Gastrocnemius medialis (tissue), 4 donors: ENCODE measurements at regions not wholly inside any gene's neighbourhood (a gene's known extent, or its start where the extent isn't known, plus 50 kb on each side); places are given as distances from the start of the nearest gene placed in this dataset.
A peak's percentile ranks its signal among the peaks of the same experiment; 100 is the strongest.

Source experiments
- ATAC-seq, 2 donors: fragments of 150-250 bp; one replicate each; pipeline ENCODE4 v1.9.1; 2016
- DNase-seq, 2 donors: peaks; one replicate each; pipeline ENCODE4 v3.0.0-alpha.2; 2019
- H3K27ac ChIP-seq, 4 donors: fragments of 200-600 bp; sonication (generic); 1 replicate in 1 of 4; 2 replicates in 3 of 4; pipeline ENCODE4 v1.5.1; 2016 to 2018; ENCODE audit warnings: mild to moderate bottlenecking in 2 of 4, moderate library complexity in 1 of 4
- H3K27me3 ChIP-seq, 3 donors: fragments of 200-600 bp; sonication (generic) in 2 of 3; 1 replicate in 1 of 3; 2 replicates in 2 of 3; pipeline versions ENCODE4 v1.5.1 to v1.6.0; 2016 to 2019; ENCODE audit warnings: mild to moderate bottlenecking in 1 of 3, moderate library complexity in 1 of 3
- H3K36me3 ChIP-seq, 2 donors: fragments of 200-600 bp; sonication (generic) in 1 of 2; one replicate each; pipeline ENCODE4 v1.5.1; 2017 to 2018
- H3K4me1 ChIP-seq, 2 donors: fragments of 200-600 bp; sonication (generic) in 1 of 2; one replicate each; pipeline ENCODE4 v1.5.1; 2016 to 2017; ENCODE audit warnings: mild to moderate bottlenecking in 2 of 2
- H3K4me3 ChIP-seq, 4 donors: fragments of 200-600 bp; sonication (generic) in 3 of 4; 1 replicate in 1 of 4; 2 replicates in 3 of 4; pipeline ENCODE4 v1.5.1; 2016 to 2019; ENCODE audit warnings: mild to moderate bottlenecking in 2 of 4
- H3K9me3 ChIP-seq, 3 donors: fragments of 200-600 bp; sonication (generic) in 2 of 3; 1 replicate in 1 of 3; 2 replicates in 2 of 3; pipeline ENCODE4 v1.5.1; 2016 to 2019
- POLR2A ChIP-seq, 2 donors: fragments of 450-650 bp; IDR thresholded peaks; one replicate each; pipeline ENCODE4 v1.6.1; 2017; ENCODE audit warnings: antibody characterized with exemption in 2 of 2, mild to moderate bottlenecking in 2 of 2, moderate library complexity in 2 of 2
- in situ Hi-C, 4 donors: fragments of 200-750 bp; cut with MboI; loops; one replicate each; pipeline versions ENCODE4 v1.15.0 to v1.8.0; 2017; ENCODE audit warnings: low sequenced_read_pairs in 4 of 4
- intact Hi-C: fragments of 100-400 bp; cut with DNase I; formaldehyde crosslinking; loops from one replicate; pipeline ENCODE4 v1.15.1; 2023; ENCODE audit warnings: low total_unique reads
- TF ChIP-seq, protein P1 (sequence below), 5 experiments: fragments of 450-650 bp in 3 of 5; fragments of 200-600 bp in 2 of 5; sonication (generic) in 2 of 5; IDR thresholded peaks in 4 of 5; conservative IDR thresholded peaks in 1 of 5; 1 replicate in 4 of 5; 2 replicates in 1 of 5; pipeline ENCODE4 v1.5.1; 2016 to 2019; ENCODE audit warnings: antibody characterized with exemption in 5 of 5, mild to moderate bottlenecking in 3 of 5, moderate library complexity in 3 of 5

DNA sequence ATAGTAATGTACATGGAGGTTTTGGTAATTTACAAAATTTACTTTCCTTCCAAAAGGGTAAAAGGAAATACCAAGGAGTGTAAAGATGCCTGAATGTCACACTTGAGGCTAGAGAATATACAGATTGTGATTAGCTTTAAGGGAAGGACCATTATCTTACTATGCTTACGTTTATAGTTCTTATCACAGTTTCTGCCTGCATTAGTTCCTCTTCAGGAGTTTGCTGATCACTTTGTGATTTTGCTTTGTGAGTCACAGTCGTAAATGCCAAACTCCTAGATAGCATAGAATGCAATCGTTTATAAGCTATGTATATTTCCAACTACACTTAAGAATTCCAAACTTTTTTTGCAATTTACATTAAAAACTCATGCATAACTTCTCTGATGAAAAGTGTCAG lies 1034.6 kb downstream of the DIPK2A start:
- no peak for DNase-seq
- intact Hi-C loops = no loop called here
- in situ Hi-C loops = no loop called here
- no peak overlapping the region for H3K4me3 ChIP-seq
- no peak for ATAC-seq
- no peak overlapping the region for H3K27ac ChIP-seq
- no peaks in the 10 kb centered on the region for H3K36me3 ChIP-seq
- no peaks in the 10 kb centered on the region for H3K27me3 ChIP-seq
- peaks cover 11 to 13% of the 10 kb centered on the region in 2 donors for H3K4me1 ChIP-seq
- peaks cover 0 to 2% (median 0%) of the 10 kb centered on the region in 3 donors for H3K9me3 ChIP-seq
- TF ChIP-seq POLR2A (IDR thresholded peaks at IDR 0.05) = no peak

DNA sequence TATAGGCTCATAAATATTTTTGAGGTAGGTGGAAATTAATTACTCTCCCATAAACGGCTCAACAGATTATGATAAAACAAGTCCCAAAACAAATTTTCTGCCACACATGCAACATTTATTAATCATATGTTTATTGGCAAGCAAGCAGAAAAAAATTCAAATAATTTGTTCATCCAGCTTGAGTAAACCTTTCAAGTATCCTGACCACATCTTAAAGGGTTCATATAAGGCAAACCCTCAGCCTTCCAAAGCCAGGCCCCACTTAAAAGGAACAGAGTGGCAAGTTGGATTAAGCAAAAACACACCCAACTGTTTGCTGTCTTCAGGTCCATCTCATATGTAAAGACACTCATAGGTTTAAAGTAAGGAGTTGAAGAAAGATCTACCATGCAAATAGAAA lies 1042.3 kb downstream of the DIPK2A start:
- no peak overlapping the region for H3K27ac ChIP-seq
- intact Hi-C loops = no loop called here
- ATAC-seq (no peak), DNase-seq (no peak)
- no peak overlapping the region for H3K4me3 ChIP-seq
- in situ Hi-C loops = no loop called here
- no peaks in the 10 kb centered on the region for H3K27me3 ChIP-seq
- H3K4me1 ChIP-seq = no peaks in the 10 kb centered on the region
- TF ChIP-seq, protein P1, sequence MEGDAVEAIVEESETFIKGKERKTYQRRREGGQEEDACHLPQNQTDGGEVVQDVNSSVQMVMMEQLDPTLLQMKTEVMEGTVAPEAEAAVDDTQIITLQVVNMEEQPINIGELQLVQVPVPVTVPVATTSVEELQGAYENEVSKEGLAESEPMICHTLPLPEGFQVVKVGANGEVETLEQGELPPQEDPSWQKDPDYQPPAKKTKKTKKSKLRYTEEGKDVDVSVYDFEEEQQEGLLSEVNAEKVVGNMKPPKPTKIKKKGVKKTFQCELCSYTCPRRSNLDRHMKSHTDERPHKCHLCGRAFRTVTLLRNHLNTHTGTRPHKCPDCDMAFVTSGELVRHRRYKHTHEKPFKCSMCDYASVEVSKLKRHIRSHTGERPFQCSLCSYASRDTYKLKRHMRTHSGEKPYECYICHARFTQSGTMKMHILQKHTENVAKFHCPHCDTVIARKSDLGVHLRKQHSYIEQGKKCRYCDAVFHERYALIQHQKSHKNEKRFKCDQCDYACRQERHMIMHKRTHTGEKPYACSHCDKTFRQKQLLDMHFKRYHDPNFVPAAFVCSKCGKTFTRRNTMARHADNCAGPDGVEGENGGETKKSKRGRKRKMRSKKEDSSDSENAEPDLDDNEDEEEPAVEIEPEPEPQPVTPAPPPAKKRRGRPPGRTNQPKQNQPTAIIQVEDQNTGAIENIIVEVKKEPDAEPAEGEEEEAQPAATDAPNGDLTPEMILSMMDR (IDR thresholded peaks at IDR 0.05 in 4 of 5, conservative IDR thresholded peaks at IDR 0.05 in 1 of 5) = no peak
- no peak for TF ChIP-seq POLR2A (IDR thresholded peaks at IDR 0.05)
- H3K9me3 ChIP-seq = no peaks in the 10 kb centered on the region
- no peaks in the 10 kb centered on the region for H3K36me3 ChIP-seq

DNA sequence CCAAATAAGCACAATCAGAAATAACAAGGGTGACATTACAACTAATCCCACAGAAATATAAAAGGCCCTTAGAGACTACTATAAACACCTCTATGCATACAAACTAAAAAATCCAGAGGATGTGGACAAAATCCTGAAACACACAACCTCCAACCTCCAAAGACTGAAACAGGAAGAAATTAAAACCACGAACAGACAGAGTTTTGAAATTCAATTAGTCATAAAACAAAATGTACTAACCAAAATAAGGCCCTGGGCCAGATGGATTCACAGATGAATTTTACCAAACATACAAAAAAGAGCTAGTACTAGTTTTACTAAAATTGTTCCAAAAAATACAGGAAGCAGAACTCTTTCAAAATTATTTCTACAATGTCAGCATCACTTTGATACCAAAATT lies 1043.6 kb downstream of the DIPK2A start:
- H3K9me3 ChIP-seq = no peaks in the 10 kb centered on the region
- H3K27ac ChIP-seq = peak overlapping the region in 1 of 4 donors; percentile 2
- H3K36me3 ChIP-seq = no peaks in the 10 kb centered on the region
- ATAC-seq = no peak
- in situ Hi-C loops = no loop called here
- TF ChIP-seq, protein P1 (IDR thresholded peaks at IDR 0.05 in 4 of 5, conservative IDR thresholded peaks at IDR 0.05 in 1 of 5) = no peak
- no peak for TF ChIP-seq POLR2A (IDR thresholded peaks at IDR 0.05)
- no peak for DNase-seq
- H3K4me1 ChIP-seq = no peaks in the 10 kb centered on the region
- intact Hi-C loops = no loop called here
- no peak overlapping the region for H3K4me3 ChIP-seq
- no peaks in the 10 kb centered on the region for H3K27me3 ChIP-seq

DNA sequence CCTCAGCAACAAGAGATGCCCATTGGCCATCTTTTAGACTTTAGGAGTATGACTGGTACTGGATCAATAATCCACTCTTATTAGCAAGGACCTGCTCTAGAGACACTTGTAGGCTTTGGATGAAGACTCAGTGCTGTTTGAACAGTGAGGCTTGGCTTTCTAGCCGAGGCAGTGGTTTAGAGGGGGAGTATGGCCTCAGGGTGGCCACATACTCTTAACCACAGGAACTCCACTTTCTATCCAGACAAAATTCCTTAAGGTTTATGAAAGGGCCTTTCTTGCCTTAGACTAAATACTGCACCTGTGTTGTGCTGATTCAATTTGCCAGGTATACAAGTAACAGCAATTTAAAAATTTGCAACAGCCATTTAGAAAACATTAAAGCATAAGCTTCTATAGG lies 1046.3 kb downstream of the DIPK2A start:
- in situ Hi-C loops = no loop called here
- TF ChIP-seq POLR2A (IDR thresholded peaks at IDR 0.05) = no peak
- TF ChIP-seq, protein P1 (IDR thresholded peaks at IDR 0.05 in 4 of 5, conservative IDR thresholded peaks at IDR 0.05 in 1 of 5) = no peak
- H3K4me1 ChIP-seq = no peaks in the 10 kb centered on the region
- no peak overlapping the region for H3K27ac ChIP-seq
- DNase-seq (no peak), ATAC-seq (no peak)
- no peaks in the 10 kb centered on the region for H3K36me3 ChIP-seq
- intact Hi-C loops = no loop called here
- no peaks in the 10 kb centered on the region for H3K27me3 ChIP-seq
- no peaks in the 10 kb centered on the region for H3K9me3 ChIP-seq
- no peak overlapping the region for H3K4me3 ChIP-seq

DNA sequence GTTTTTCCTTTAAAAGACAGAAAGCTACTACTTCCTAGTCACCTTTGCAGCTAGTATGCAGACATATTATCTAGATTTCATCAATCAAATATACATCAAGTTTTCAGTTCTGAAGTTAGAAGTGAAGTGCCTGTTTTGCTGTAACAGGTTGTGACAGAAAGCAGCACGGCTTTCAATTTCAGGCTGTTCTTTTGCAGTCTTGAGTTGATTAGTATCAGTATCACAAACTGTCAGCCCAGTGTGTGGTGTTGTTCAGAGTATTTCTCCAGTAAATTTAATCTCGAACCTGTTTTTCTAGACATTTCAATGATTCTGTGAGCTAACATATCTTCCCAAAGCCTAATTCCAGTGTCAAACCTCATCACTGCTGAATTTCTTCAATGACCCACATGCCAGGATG lies 1050.8 kb downstream of the DIPK2A start:
- DNase-seq (no peak), ATAC-seq (no peak)
- Histone ChIP-seq H3K36me3 (no peaks in the 10 kb centered on the region), H3K27me3 (no peaks in the 10 kb centered on the region), H3K9me3 (no peaks in the 10 kb centered on the region), H3K4me3 (no peak overlapping the region), H3K27ac (no peak overlapping the region), H3K4me1 (no peaks in the 10 kb centered on the region)
- intact Hi-C loops = no loop called here
- TF ChIP-seq, protein P1 (IDR thresholded peaks at IDR 0.05 in 4 of 5, conservative IDR thresholded peaks at IDR 0.05 in 1 of 5) = no peak
- no peak for TF ChIP-seq POLR2A (IDR thresholded peaks at IDR 0.05)
- in situ Hi-C loops = no loop called here
